Adrenal gland (tissue), 5 donors: ENCODE measurements at regions not wholly inside any gene's neighbourhood (a gene's known extent, or its start where the extent isn't known, plus 50 kb on each side); places are given as distances from the start of the nearest gene placed in this dataset.
"Not testable (repeated sequence)": the region's sequence is repeated elsewhere in the genome, so short reads cannot be mapped to it uniquely, and the experiment has no call there.

Source experiments
- POLR2A ChIP-seq, 2 donors: fragments of 450-650 bp; IDR thresholded peaks; one replicate each; pipeline ENCODE4 v1.6.1; 2017; ENCODE audit warnings: antibody characterized with exemption in 2 of 2, mild to moderate bottlenecking in 2 of 2, moderate library complexity in 1 of 2
- TF ChIP-seq, protein P1 (sequence below), 6 experiments: fragments of 450-650 bp in 4 of 6; fragments of 200-600 bp in 2 of 6; sonication (generic) in 1 of 6; IDR thresholded peaks; 1 replicate in 5 of 6; 2 replicates in 1 of 6; pipeline versions ENCODE4 v1.5.1 to v1.8.0; 2016 to 2021; ENCODE audit warnings: antibody characterized with exemption in 6 of 6, mild to moderate bottlenecking in 2 of 6, moderate library complexity in 1 of 6
- donor health status: DM: no; HTN: no; CAD: no.

DNA sequence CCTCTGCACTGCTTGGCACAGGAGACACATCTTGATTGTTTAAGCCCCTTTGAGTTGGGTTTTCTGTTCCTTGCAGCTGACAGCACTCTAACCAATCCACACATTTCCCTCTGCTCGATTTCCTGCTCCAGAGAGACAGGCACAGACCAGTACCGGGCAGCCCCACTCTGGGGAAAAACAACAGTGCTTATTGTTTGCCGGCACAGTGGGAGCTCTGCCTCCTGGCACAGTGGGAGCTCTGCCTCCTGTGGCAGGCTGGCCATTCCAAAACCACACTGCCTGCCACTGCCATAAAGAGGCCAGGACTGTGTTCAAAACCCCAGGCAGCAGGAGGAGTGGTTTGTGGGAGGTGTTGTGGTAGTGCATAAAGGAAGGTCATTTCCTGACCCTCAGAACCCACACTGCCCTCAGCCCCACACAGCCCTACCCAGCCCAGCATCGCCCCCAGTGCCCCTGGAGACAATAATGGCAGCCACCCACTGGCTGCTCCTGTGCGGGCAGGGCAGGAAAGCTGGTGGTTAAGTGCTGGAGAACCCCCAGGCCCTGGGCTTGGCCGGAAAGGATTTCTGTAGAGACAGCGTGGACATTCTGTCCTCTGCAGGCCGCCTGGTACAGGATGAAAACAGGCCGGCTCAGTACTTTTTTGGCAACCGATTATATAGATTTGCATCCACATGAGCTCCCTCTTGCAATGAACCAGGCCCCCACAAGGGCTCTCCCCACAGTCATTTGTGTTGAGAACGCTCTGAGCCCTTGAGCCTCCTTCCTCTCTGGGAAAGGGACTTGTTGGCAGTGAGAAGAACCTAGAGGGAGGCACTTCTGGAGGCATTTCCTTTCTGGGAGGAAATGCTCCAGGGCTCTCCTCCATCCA, 182.8 kb downstream of the TRIM43 start:
- TF ChIP-seq, protein P1, sequence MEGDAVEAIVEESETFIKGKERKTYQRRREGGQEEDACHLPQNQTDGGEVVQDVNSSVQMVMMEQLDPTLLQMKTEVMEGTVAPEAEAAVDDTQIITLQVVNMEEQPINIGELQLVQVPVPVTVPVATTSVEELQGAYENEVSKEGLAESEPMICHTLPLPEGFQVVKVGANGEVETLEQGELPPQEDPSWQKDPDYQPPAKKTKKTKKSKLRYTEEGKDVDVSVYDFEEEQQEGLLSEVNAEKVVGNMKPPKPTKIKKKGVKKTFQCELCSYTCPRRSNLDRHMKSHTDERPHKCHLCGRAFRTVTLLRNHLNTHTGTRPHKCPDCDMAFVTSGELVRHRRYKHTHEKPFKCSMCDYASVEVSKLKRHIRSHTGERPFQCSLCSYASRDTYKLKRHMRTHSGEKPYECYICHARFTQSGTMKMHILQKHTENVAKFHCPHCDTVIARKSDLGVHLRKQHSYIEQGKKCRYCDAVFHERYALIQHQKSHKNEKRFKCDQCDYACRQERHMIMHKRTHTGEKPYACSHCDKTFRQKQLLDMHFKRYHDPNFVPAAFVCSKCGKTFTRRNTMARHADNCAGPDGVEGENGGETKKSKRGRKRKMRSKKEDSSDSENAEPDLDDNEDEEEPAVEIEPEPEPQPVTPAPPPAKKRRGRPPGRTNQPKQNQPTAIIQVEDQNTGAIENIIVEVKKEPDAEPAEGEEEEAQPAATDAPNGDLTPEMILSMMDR (IDR thresholded peaks at IDR 0.05): not testable (repeated sequence)
- not testable (repeated sequence) for TF ChIP-seq POLR2A (IDR thresholded peaks at IDR 0.05)
